ENCODE measurements at regions not wholly inside any gene's neighbourhood (a gene's known extent, or its start where the extent isn't known, plus 50 kb on each side); places are given as distances from the start of the nearest gene placed in this dataset.

- TF ChIP-seq CTCF (IDR thresholded peaks at IDR 0.05): no peak
- TF ChIP-seq POLR2AphosphoS5 (IDR thresholded peaks at IDR 0.05): no peak
These were observed 411.2 kb downstream of the SOX11 start for GRCh38 chr2:6103372-6103771.
